HG03354 (cell line): ENCODE measurements at regions not wholly inside any gene's neighbourhood (a gene's known extent, or its start where the extent isn't known, plus 50 kb on each side); places are given as distances from the start of the nearest gene placed in this dataset.

ENCODE experiments used
- ATAC-seq: cut with Tn5 transposase; IDR thresholded peaks from one replicate; pipeline ENCODE4 v1.9.1; 2021; ENCODE audit warnings: mild to moderate bottlenecking; ENCODE audit not compliant: unreplicated experiment, poor library complexity, severe bottlenecking

DNA sequence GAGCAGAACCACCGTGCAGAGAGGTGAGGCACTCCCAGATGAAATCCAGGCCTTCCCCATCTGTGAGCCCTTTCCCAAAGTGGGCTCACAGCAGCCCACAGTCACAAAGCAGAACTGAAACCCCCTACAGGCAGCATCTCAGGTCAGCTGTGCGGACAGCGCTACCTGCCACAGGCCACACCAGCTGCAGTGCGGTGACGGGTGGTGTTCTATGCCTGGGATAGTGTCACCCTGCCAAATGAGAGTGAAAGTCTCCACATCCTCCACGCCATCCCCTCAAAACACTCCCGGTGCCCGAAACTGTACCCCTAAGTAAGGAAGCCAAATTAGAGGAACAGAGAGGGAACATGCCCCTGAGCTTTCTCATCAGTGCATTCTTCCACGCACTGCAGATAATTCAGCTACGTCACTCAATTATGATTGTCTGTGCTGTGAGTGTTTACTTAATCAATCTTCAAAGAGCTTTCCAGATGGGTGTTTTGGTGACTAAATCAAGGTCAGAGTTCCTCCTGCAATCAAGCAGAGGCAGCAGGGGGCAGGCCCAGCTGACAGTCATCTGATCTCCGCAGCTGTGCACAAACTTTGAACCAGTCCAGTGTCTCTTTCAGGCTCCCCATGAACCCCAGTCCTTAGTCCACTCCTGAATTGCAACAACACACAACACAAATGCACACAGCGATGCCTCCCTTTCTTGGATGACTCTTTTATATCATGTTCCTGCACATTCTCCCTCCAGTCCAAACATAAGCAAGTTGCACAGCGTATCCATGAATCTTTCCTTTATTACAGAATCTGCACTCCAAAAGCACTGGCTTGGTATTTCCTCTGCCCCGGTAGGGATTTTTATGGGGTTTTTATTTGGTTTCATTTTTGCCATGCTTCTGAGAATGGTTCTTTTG lies 150.0 kb downstream of the TOMM20 start:
- ATAC-seq, result peak; percentile 71

DNA sequence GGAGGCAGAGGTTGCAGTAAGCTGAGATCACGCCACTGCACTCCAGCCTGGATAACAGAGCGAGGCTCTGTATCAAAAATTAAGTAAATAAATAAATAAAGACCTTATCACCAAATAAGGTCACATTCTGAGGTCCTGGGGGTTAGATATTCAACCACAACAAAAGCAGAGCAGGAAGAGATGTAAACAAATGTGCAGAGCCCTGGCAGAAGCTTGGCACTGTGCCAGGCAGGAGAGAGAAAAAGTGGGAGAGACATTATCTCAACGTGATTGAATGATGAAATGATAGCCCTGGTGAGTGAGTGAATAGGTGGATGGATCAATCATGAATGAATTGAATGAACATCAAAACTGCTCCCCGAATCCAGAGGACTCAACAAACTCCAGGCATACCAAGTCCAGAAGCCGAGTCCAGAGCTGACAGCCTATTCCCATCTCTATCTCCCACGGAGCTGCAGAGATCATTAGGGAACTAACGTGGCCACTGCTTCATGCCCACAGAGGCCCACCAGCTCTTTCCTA lies 150.7 kb downstream of the TOMM20 start:
- no peak for ATAC-seq

DNA sequence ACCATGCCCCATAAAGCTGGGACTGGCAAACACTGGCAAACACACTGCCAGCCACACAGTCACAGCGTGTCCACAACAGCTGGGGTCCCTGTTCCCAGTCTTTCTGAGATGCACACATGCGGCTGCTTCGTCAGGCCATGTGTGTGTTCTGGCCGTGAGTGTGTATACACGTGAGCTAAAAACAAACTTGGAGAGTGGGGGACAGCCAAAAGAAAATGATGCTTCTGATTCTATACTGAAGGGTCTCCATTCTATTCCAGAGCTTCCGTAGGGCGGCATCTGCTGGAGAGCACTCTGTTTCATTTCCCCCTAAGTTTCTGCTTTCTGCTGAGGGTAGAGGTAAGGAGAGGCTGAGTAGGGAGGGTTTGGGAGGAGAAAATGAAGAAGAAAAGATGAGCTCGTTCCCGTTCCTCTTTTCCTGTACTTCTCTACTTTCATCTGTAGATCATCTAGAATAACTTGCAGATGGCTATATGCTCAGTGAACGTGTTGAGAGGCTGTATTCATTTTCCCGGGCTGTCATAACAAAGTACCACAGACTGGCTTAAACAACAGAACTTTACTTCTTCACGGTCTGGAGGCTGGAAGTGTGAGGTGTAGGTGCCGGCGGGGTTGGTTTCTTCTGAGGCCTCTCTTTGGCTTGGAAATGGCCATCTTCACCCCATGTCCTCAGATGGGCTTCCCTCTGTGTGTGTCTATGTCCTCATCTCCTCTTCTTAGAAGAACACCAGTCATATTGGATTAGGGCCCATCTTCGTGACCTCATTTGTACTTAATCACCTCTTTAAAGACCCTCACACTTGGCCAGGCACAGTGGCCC lies 151.6 kb downstream of the TOMM20 start:
- ATAC-seq, result no peak

DNA sequence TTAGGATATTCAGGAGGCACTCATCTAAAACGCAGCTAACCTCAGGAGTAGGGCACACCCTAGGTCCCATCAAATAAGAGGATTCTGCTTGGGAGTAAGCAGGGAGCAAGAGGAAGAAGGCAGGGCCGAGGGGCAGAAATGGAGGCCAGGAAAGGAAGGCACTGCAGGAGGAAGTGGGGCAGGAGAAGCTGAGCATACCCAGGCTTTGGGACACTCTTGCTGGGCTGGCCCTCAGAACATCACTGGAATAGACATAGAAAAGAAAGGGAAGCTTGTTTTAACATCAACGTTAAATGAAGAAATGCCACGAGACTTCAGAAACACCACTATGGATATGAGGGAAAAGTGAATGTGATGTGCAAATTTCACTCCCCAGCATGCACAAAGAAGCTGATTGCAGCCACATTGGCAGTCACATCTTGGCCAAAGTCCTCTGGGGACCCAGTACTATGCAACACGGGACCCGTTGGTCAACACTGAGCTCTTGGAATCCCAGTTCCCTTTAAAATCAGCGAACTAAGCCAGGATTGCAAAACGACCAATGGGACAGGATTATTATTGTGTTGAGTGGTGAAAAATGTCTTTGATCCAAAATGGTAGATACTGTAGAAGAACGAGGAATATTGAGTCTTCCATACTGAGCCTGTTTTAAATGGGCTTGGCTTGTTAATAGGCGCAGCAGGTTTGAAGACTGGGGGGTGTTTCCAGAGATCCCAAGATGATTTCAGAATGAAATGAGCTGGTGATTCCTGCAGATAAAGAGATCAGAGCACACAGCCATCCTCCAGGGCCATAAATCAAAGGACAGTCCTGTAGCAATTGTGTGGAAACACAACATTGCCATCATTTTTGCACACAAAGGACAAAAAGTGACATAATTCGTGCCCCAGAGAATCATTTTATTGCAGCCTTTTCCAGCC lies 152.4 kb downstream of the TOMM20 start:
- no peak for ATAC-seq

DNA sequence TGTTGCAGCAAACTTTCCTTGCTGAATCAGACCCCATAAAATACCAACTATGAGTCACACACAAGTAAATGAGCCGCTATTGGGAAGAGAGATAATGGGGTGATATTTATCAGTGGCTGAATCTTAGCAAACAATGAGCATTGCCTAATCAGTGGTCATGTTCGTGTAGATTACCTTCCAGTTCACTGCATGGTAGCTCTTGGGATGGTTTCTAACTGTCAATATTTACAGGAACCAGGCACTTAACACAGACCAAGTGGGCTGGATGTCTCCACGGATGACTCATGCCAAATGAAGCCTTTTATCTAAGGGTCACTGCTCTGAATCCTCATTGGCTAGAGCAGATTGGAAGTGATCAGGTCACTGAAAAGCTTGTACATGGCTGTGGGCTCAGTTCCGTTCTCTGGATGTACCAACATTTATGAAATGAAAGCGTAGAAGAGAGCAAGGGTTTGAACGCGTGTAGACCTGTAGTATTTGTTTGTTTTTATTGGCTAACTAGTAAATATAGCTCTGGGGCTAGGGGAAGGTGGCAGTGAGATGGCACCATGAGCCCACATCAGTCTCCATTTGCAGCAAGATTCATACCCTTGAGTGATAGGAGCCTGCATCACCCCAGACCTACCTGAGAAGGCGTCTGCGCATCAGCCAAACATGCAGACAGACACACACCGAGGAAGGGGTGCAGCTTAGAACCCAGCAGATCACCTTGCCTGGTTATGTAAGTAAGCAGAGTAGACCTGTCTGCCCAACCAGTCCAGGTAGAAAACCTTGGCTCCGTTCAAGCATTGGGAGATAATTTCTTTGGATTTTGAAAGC lies 153.3 kb downstream of the TOMM20 start:
- ATAC-seq, result no peak

DNA sequence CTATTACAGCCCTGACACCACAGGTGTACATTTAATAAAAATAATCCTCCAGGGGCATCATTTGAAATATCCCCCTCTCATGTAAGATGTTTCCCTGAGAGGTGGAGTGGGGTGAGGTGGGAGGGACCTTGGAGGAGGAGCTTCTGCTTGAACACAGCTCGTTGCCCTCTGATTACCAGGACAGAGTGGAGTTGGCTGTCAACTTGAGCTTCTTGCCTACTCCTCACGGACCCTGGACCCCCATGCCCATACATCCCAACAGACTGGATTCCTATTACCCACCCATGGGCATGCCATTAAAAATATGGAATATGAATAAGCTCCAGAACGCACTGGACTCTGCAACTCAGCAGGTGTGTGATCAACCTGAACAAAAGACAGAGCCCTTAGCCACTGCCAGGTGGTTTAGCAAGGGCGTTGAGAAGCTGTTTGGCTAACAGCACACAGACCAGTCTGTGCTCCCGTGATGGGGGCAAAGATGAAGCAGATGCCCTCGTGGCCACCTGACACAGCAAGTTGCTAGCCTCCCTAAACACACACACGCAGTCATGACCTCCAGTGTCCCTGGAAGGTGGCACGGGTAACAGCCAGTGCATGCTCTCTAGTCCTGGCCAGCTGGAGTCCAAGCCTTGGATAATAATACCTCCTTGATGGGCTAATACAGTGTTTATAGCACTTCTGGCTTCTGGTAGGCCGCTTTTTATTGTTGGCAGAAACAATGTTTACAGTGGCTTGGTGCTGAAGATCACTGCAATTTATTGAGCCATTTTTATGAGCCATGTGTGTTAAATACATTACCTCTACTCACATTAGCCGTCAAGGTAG lies 155.0 kb downstream of the TOMM20 start:
- ATAC-seq, result no peak

DNA sequence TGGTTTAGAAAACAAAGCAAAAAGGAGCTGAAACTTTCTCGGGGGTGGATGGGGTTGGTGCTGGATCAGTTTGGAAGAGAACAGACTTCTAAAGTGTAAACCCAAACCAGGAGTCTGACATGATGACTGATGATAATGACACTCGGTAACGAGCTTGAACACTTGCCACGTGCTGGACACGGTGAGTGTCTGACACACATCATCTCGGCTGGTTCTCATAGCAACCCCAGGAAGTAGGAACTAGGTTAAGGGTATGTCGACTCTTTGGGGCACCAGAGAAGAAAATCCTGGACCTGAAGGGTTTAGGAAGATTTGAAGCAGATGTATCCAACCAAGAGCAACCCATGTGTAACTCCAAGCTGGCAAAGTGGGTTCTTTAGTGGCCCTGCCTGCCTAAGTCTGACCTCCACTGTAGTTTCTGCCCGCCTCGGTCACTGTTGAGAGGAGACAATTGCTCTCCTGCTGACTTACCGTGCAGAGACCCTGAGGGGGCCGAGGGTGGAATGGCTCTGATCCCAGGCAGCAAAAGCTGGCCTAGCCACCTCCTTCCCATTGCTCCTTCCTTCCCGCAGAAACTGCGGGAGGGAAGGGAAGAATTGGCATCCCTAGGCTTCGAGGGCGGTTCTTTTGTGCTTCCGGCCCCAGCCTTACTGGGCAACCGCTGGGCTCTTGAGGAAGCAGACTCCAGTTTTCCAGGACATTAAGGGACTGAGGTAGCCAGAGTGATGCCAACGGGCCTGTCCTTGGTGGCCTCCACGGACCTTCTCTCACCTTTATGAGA lies 156.0 kb downstream of the TOMM20 start:
- ATAC-seq, result no peak

DNA sequence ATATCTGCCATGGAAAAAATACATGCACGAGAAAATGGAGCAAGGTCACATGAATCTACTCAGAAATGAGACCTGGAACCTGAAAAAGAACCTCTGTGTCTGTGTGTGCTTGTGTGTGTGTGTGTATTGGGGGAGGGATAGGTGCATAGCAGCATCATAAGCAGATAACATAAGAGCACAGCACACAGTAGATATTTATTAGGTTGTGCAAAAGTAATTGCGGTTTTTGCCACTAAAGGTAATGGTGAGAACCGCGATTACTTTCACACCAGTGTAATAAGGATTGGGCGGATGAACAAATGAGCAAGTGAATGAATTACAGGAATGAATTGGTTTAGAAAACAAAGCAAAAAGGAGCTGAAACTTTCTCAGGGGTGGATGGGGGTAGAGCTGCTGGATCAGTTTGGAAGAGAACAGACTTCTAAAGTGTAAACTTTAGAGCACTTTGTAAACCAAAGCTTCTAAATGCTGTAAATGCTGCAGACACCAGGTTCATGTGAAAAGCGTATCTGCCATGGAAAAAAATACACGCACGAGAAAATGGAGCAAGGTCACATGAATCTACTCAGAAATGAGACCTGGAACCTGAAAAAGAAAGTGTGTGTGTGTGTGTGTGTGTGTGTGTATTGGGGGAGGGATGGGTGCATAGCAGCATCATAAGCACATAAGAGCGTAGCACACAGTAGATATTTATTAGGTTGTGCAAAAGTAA lies 156.9 kb downstream of the TOMM20 start:
- ATAC-seq, result peak; percentile 38

DNA sequence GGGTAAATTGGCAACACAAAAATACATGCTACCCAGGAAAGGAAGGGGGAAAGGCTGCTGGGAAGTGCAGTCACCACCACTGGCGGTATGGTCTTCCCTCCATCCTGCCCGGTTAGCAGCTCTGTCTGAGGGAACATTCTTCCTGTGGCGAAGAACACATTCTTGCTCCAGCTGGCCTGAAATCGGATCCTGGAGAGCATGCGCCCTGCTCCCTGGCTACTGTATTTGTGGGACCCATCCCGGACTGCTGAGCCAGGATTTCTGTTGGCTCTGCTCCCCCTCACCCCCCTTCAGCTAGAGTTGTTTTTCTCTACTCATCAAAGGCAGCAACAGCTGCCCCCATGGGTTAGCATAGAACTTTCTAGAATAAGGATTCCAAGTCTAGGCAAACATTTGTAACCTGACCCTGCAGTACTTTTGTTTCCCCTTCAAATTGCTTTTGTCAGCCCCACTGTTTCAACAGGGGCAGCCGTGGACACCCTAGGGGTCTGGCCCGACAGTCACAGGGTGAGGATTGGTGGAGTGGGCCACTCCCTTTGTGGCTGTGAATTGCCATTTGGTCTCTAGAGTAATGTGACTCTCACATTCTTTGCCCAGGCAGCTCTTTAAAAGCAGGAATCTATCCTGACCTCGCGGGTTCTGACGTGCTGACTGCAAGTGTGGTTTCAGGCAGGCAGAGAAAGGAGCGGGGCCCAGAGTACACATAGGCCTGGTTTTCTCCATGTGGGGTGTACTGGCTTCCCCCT lies 157.7 kb downstream of the TOMM20 start:
- peak; percentile 28 for ATAC-seq

DNA sequence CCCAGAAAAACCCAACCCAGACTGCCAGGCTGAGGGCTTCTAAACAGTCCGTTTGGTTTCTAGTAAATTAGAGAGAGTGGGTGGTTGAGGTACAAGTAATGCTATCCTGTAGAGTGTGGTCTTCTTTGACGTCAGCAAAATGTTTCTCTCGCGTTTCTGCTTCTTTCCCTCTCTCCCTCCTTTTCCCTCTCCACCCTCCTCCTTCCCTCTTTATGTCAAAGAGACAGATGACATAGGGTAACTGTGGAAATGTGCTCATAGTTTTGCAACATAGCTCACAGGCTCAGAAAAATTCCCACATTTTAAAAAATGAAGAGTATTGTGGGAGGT lies 158.3 kb downstream of the TOMM20 start:
- no peak for ATAC-seq

DNA sequence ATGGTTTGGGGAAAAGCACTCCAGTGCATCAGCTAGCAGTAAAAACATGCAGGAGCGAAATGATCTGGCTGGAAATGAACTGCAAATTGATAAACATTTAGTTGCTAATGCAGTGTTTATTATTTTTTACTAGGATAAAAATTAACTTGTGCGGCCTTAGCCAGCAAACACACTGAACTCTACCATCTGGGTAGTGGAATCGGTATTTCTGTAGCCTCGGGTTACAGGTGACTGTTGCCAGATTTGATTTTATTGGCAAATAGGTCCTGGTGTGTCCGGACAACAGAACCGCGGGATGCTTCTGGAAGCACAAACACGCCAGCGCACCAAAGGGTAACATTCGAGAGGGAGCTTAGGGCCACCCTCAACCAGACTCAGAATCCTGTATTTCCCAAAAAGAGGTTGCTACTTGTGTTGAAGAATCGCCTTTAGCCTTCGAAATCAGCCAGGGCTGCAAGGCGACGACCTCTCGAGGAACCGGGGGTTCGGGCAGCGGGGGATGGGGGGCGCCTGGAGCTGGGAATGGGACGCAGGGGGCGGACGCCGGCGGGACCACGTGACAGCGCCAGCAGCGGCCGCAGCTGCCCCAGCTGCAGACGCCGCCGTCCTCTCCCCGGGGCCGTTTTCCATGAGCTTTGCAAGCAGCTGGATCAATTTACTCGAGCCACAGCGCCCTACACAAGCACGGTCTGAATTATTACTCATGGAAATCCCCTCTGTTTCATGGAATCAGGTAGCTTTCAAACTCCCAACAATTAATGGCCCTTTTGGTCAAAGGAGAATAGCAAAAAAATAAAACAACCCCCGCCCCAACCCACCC lies 158.8 kb downstream of the TOMM20 start:
- ATAC-seq, result no peak

DNA sequence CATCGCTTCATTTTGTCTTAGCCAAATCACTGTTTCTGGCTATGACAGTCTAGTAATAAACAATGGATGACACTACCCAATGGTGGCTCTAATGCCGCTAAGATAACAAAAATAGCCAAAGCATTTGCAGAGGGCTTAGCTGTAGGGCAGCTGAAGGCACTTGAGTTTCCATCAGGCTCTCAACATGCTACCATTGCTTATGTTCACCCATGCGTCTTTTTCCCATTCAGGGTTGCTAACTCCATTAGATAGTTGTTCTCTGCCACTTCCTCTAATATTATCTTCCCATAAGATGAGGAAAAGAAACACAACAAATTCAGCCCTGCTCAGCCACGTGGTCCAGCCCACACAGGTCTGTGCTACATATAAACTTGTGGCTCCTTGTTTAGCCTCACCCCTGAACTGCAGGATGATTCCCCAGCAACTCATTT lies 159.6 kb downstream of the TOMM20 start:
- ATAC-seq, result no peak

DNA sequence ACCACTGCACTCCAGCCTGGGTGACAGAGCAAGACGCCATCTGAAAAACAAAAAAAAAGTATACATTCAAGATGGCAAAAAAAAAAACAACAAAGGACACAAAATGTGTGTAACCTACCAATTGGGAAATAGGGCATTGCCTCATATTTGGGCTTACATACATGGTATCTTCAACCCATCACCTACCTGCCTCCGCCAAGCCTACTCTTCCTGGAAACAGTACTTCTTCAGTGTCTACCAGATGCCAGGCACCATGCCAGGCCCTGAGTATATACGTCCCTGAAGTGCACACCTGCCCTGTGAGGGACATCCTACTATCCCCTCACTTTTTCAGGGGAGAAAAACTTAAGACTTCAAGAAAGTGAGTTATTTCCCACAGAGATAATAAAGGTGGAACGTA lies 160.2 kb downstream of the TOMM20 start:
- no peak for ATAC-seq

DNA sequence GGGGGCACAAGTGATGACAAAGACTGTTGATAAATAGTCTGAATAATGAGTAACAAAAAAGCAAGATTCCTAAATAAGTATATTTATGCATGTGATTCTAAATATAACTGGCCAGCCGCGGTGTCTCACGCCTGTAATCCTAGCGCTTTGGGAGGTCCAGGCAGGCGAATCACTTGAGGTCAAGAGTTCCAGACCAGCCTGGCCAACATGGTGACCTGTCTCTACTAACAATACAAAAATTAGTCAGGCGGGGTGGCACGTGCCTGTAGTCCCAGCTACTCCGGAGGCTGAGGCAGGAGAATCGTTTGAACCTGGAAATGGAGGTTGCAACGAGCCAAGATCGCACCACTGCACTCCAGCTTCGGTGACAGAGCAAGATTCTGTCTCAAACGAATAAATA lies 161.5 kb downstream of the TOMM20 start:
- ATAC-seq, result no peak

DNA sequence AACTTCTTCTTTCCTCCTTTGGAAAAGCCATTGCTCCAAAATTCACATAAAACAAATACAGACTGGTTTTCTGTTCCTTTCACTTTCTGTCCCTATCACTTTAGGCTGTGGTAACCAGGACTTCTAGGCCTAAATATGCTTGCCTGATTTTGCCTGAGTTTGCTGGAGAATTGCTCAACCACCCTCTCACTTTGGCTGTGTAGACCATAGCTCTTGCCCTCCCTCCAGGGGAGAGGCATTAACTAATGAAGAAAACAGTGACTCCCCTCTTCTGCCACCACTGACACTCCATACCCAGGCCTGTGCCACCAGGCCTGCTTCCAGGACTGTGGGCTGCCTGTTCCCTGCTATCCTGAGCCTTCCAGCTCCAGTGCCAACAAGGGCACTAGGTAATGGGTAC lies 163.5 kb downstream of the TOMM20 start:
- ATAC-seq, result no peak
